T-cell (primary cell): ENCODE measurements at regions not wholly inside any gene's neighbourhood (a gene's known extent, or its start where the extent isn't known, plus 50 kb on each side); places are given as distances from the start of the nearest gene placed in this dataset.
A peak's percentile ranks its signal among the peaks of the same experiment; 100 is the strongest.
"Not testable (repeated sequence)": the region's sequence is repeated elsewhere in the genome, so short reads cannot be mapped to it uniquely, and the experiment has no call there.

ENCODE experiments used
- ATAC-seq, 4 experiments: fragments of 200-7000 bp in 3 of 4; fragments of 150-1000 bp in 1 of 4; cut with Tn5 transposase; replicated peaks in 1 of 4; 1 replicate in 3 of 4; 2 replicates in 1 of 4; pipeline ENCODE4 v1.10.0; 2021; ENCODE audit warnings: moderate library complexity in 3 of 4, mild to moderate bottlenecking in 2 of 4, moderate number of reproducible peaks in 1 of 4
- CTCF ChIA-PET, 2 donors: fragments of 300-600 bp; sonication (Branson Sonifier 250); formaldehyde crosslinking; loops; one replicate each; lab custom pipeline; 2022; ENCODE audit warnings: antibody characterized with exemption in 2 of 2; lab: Charles Lee
- POLR2A ChIA-PET, 2 donors: fragments of 300-600 bp; sonication (Branson Sonifier 250); formaldehyde crosslinking; loops; one replicate each; lab custom pipeline; 2022; ENCODE audit warnings: antibody characterized with exemption in 2 of 2; lab: Charles Lee
- DNase-seq, 35 experiments: peaks; one replicate each; pipeline versions ENCODE4 v3.0.0 to v3.0.0-alpha.2; 2013 to 2023
- H3K27ac ChIP-seq: one replicate; pipeline ENCODE4 v1.5.1; 2013; ENCODE audit warnings: low read length
- H3K27me3 ChIP-seq, 2 experiments: replicated peaks in 1 of 2; 1 replicate in 1 of 2; 2 replicates in 1 of 2; pipeline versions ENCODE4 v1.6.1 to v1.7.0; 2013; ENCODE audit warnings: low read length in 1 of 2, mixed read lengths in 1 of 2; ENCODE audit not compliant: control insufficient read depth in 2 of 2, insufficient read depth in 2 of 2; ENCODE audit errors: extremely low read depth in 1 of 2
- H3K36me3 ChIP-seq, 2 donors: 1 replicate in 1 of 2; 2 replicates in 1 of 2; pipeline versions ENCODE4 v1.6.1 to v1.7.0; 2013; ENCODE audit warnings: low read length in 1 of 2; ENCODE audit not compliant: control insufficient read depth in 2 of 2, insufficient read depth in 1 of 2; ENCODE audit errors: extremely low read depth in 1 of 2
- H3K4me1 ChIP-seq, 2 experiments: 1 replicate in 1 of 2; 2 replicates in 1 of 2; pipeline versions ENCODE4 v1.6.1 to v1.7.0; 2013; ENCODE audit warnings: low read length in 2 of 2, mixed read lengths in 1 of 2; ENCODE audit not compliant: insufficient read depth in 2 of 2, control insufficient read depth in 1 of 2; ENCODE audit errors: extremely low read depth in 1 of 2
- H3K4me3 ChIP-seq, 2 donors: 1 replicate in 1 of 2; 2 replicates in 1 of 2; pipeline versions ENCODE4 v1.5.1 to v1.7.0; 2013; ENCODE audit warnings: mild to moderate bottlenecking in 2 of 2, low read length in 1 of 2, moderate library complexity in 1 of 2; ENCODE audit not compliant: control insufficient read depth in 1 of 2; ENCODE audit errors: extremely low read depth in 1 of 2
- H3K9me3 ChIP-seq: 2 replicates; pipeline ENCODE4 v1.7.0; 2013
- H3K27ac Mint-ChIP-seq, 2 donors: one replicate each; pipeline ENCODE4 v1.8.0; 2020 to 2021; ENCODE audit warnings: mild to moderate bottlenecking in 2 of 2, mixed read lengths in 2 of 2
- H3K27me3 Mint-ChIP-seq, 2 donors: one replicate each; pipeline ENCODE4 v1.8.0; 2021 to 2022; ENCODE audit warnings: mixed read lengths in 2 of 2
- H3K36me3 Mint-ChIP-seq: one replicate; pipeline ENCODE4 v1.8.0; 2021; ENCODE audit warnings: mixed read lengths
- H3K4me1 Mint-ChIP-seq, 3 donors: one replicate each; pipeline ENCODE4 v1.8.0; 2020 to 2022; ENCODE audit warnings: mixed read lengths in 3 of 3, mild to moderate bottlenecking in 1 of 3
- H3K4me3 Mint-ChIP-seq, 3 donors: one replicate each; pipeline ENCODE4 v1.8.0; 2020 to 2022; ENCODE audit warnings: mild to moderate bottlenecking in 3 of 3, mixed read lengths in 3 of 3, moderate library complexity in 3 of 3
- H3K9me3 Mint-ChIP-seq, 3 donors: one replicate each; pipeline ENCODE4 v1.8.0; 2020 to 2022; ENCODE audit warnings: mixed read lengths in 3 of 3
- WGBS: methylation state at CpG from one replicate; pipeline ENCODE4 v1.1.5; 2013; ENCODE audit warnings: missing lambda C conversion rate; ENCODE audit not compliant: insufficient coverage; 5-methylcytosine and 5-hydroxymethylcytosine counted together

- POLR2A ChIA-PET, H3K36me3 ChIP-seq, H3K9me3 ChIP-seq, H3K27me3 ChIP-seq, H3K27ac ChIP-seq, DNase-seq, ATAC-seq, H3K4me3 ChIP-seq, H3K36me3 Mint-ChIP-seq, H3K4me3 Mint-ChIP-seq, H3K4me1 ChIP-seq, H3K27me3 Mint-ChIP-seq, CTCF ChIA-PET, H3K9me3 Mint-ChIP-seq, H3K4me1 Mint-ChIP-seq: not testable (repeated sequence)
- WGBS, result no CpG with 5 or more reads among the region's 5 CpGs
- H3K27ac Mint-ChIP-seq, result peak overlapping the region in 1 of 2 donors; percentile 40
Measured at GRCh38 chr1:208353797-208354196, 109.6 kb upstream of the PLXNA2 start.

- no peak for ATAC-seq
- H3K4me1 Mint-ChIP-seq, result no peaks in the 10 kb centered on the region
- WGBS, result 68% methylated on average over 6 of the region's 8 CpGs
Measured at GRCh38 chr1:208357644-208358507, 113.7 kb upstream of the PLXNA2 start.

GRCh38 chr1:208358651-208359050 lies 114.5 kb upstream of the PLXNA2 start:
- H3K4me1 Mint-ChIP-seq, result no peaks in the 10 kb centered on the region
- ATAC-seq, result no peak
- CTCF ChIA-PET, result no interaction called here

More at GRCh38 chr1:208357644-208358507, 113.7 kb upstream of the PLXNA2 start:
- Mint-ChIP-seq H3K27ac (no peak overlapping the region), H3K9me3 (no peaks in the 10 kb centered on the region), H3K4me3 (no peak overlapping the region), H3K27me3 (peaks cover 8 to 11% of the 10 kb centered on the region in 2 donors), H3K36me3 (no peaks in the 10 kb centered on the region)
- Histone ChIP-seq H3K9me3 (no peaks in the 10 kb centered on the region), H3K36me3 (no peaks in the 10 kb centered on the region), H3K27me3 (no peaks in the 10 kb centered on the region), H3K27ac (no peak overlapping the region), H3K4me3 (no peak overlapping the region), H3K4me1 (no peaks in the 10 kb centered on the region)
- ChIA-PET POLR2A (no interaction called here), CTCF (no interaction called here)
- DNase-seq, result no peak

GRCh38 chr1:208362011-208362410 lies 117.8 kb upstream of the PLXNA2 start:
- Mint-ChIP-seq H3K27ac (no peak overlapping the region), H3K4me1 (no peaks in the 10 kb centered on the region), H3K27me3 (peaks cover 14 to 22% of the 10 kb centered on the region in 2 donors), H3K36me3 (no peaks in the 10 kb centered on the region), H3K4me3 (no peak overlapping the region), H3K9me3 (no peaks in the 10 kb centered on the region)
- 72% methylated on average over 2 of the region's 2 CpGs for WGBS
- Histone ChIP-seq H3K36me3 (no peaks in the 10 kb centered on the region), H3K27me3 (no peaks in the 10 kb centered on the region), H3K9me3 (no peaks in the 10 kb centered on the region), H3K4me1 (no peaks in the 10 kb centered on the region), H3K27ac (no peak overlapping the region), H3K4me3 (no peak overlapping the region)
- no peak for ATAC-seq
- ChIA-PET CTCF (no interaction called here), POLR2A (no interaction called here)
- DNase-seq, result no peak

More at GRCh38 chr1:208358651-208359050, 114.5 kb upstream of the PLXNA2 start:
- no peaks in the 10 kb centered on the region for H3K4me1 ChIP-seq
- H3K27me3 ChIP-seq, result no peaks in the 10 kb centered on the region
- H3K36me3 Mint-ChIP-seq, result no peaks in the 10 kb centered on the region
- POLR2A ChIA-PET, result no interaction called here
- WGBS, result no CpG with 5 or more reads among the region's 4 CpGs
- H3K9me3 Mint-ChIP-seq, result no peaks in the 10 kb centered on the region
- H3K36me3 ChIP-seq, result no peaks in the 10 kb centered on the region
- no peaks in the 10 kb centered on the region for H3K9me3 ChIP-seq
- H3K27ac ChIP-seq, result no peak overlapping the region
- no peak for DNase-seq
- no peak overlapping the region for H3K4me3 ChIP-seq
- H3K4me3 Mint-ChIP-seq, result no peak overlapping the region
- H3K27me3 Mint-ChIP-seq, result peaks cover 14 to 18% of the 10 kb centered on the region in 2 donors
- no peak overlapping the region for H3K27ac Mint-ChIP-seq

GRCh38 chr1:208366559-208366958 lies 122.4 kb upstream of the PLXNA2 start:
- H3K36me3 Mint-ChIP-seq, result no peaks in the 10 kb centered on the region
- Histone ChIP-seq H3K27me3 (no peaks in the 10 kb centered on the region), H3K4me1 (no peaks in the 10 kb centered on the region), H3K4me3 (no peak overlapping the region), H3K9me3 (no peaks in the 10 kb centered on the region), H3K27ac (no peak overlapping the region), H3K36me3 (no peaks in the 10 kb centered on the region)
- H3K9me3 Mint-ChIP-seq, result no peaks in the 10 kb centered on the region
- peaks cover 18 to 25% of the 10 kb centered on the region in 2 donors for H3K27me3 Mint-ChIP-seq
- H3K27ac Mint-ChIP-seq, result no peak overlapping the region
- CTCF ChIA-PET, result no interaction called here
- POLR2A ChIA-PET, result no interaction called here
- ATAC-seq (no peak), DNase-seq (no peak)
- no peaks in the 10 kb centered on the region for H3K4me1 Mint-ChIP-seq
- WGBS, result no CpG with 5 or more reads among the region's 1 CpG
- H3K4me3 Mint-ChIP-seq, result no peak overlapping the region

GRCh38 chr1:208369045-208369444 lies 124.9 kb upstream of the PLXNA2 start:
- H3K27ac ChIP-seq, result no peak overlapping the region
- no peaks in the 10 kb centered on the region for H3K4me1 ChIP-seq
- H3K36me3 ChIP-seq, result no peaks in the 10 kb centered on the region
- H3K27me3 ChIP-seq, result peaks cover 0 to 3% of the 10 kb centered on the region in 2 experiments
- DNase-seq (no peak), ATAC-seq (no peak)
- H3K4me3 ChIP-seq, result no peak overlapping the region
- POLR2A ChIA-PET, result no interaction called here
- no peaks in the 10 kb centered on the region for H3K36me3 Mint-ChIP-seq
- H3K9me3 Mint-ChIP-seq, result no peaks in the 10 kb centered on the region
- WGBS, result no CpG with 5 or more reads among the region's 2 CpGs
- no peak overlapping the region for H3K27ac Mint-ChIP-seq
- H3K27me3 Mint-ChIP-seq, result peaks cover 8 to 10% of the 10 kb centered on the region in 2 donors
- no peaks in the 10 kb centered on the region for H3K4me1 Mint-ChIP-seq
- H3K9me3 ChIP-seq, result no peaks in the 10 kb centered on the region
- CTCF ChIA-PET, result no interaction called here
- H3K4me3 Mint-ChIP-seq, result no peak overlapping the region
